GM21723 (cell line): ENCODE measurements at regions not wholly inside any gene's neighbourhood (a gene's known extent, or its start where the extent isn't known, plus 50 kb on each side); places are given as distances from the start of the nearest gene placed in this dataset.
"Not testable (repeated sequence)": the region's sequence is repeated elsewhere in the genome, so short reads cannot be mapped to it uniquely, and the experiment has no call there.

Experiments
- ATAC-seq: cut with Tn5 transposase; IDR thresholded peaks from one replicate; pipeline ENCODE4 v1.9.1; 2021; ENCODE audit warnings: mild to moderate bottlenecking, moderate library complexity; ENCODE audit not compliant: unreplicated experiment

- no peak for ATAC-seq
These were observed 598.7 kb upstream of the TECRL start for GRCh38 chr4:65007841-65008439.

- ATAC-seq: no peak
These were observed 565.9 kb upstream of the TECRL start for GRCh38 chr4:64975177-64975576.

GRCh38 chr4:64969081-64969480 is 559.8 kb upstream of the TECRL start:
- ATAC-seq: no peak

- ATAC-seq: no peak
These were observed 558.0 kb upstream of the TECRL start for GRCh38 chr4:64967286-64967685.

- ATAC-seq: no peak
These were observed 551.3 kb upstream of the TECRL start for GRCh38 chr4:64960516-64960915.

- no peak for ATAC-seq
These were observed 531.4 kb upstream of the TECRL start for GRCh38 chr4:64940698-64941097.

- ATAC-seq: no peak
These were observed 526.3 kb upstream of the TECRL start for GRCh38 chr4:64935469-64936001.

GRCh38 chr4:64911846-64912245 is 502.6 kb upstream of the TECRL start:
- ATAC-seq: no peak

GRCh38 chr4:64903986-64904385 is 494.7 kb upstream of the TECRL start:
- no peak for ATAC-seq

GRCh38 chr4:64899563-64899962 is 490.3 kb upstream of the TECRL start:
- ATAC-seq: no peak

- not testable (repeated sequence) for ATAC-seq
These were observed 489.8 kb upstream of the TECRL start for GRCh38 chr4:64899030-64899429.

GRCh38 chr4:64897683-64898082 is 488.4 kb upstream of the TECRL start:
- no peak for ATAC-seq

GRCh38 chr4:64895031-64895430 is 485.8 kb upstream of the TECRL start:
- no peak for ATAC-seq

- no peak for ATAC-seq
These were observed 484.0 kb upstream of the TECRL start for GRCh38 chr4:64893205-64893604.

GRCh38 chr4:64889906-64890610 is 480.8 kb upstream of the TECRL start:
- no peak for ATAC-seq

- ATAC-seq: no peak
These were observed 474.0 kb upstream of the TECRL start for GRCh38 chr4:64883087-64883807.

GRCh38 chr4:64882311-64883086 is 473.2 kb upstream of the TECRL start:
- ATAC-seq: no peak

- ATAC-seq: no peak
These were observed 471.3 kb upstream of the TECRL start for GRCh38 chr4:64880557-64880956.

GRCh38 chr4:64876021-64876420 is 466.8 kb upstream of the TECRL start:
- ATAC-seq: no peak

- no peak for ATAC-seq
These were observed 461.3 kb upstream of the TECRL start for GRCh38 chr4:64870558-64870957.

- no peak for ATAC-seq
These were observed 448.6 kb upstream of the TECRL start for GRCh38 chr4:64857815-64858214.
